GM12878 (cell line): ENCODE measurements at regions not wholly inside any gene's neighbourhood (a gene's known extent, or its start where the extent isn't known, plus 50 kb on each side); places are given as distances from the start of the nearest gene placed in this dataset.

Experiments
- ATAC-seq: fragments of 200-7000 bp; cut with Tn5 transposase; 3 replicates; pipeline ENCODE4 v1.9.1; 2020; ENCODE audit warnings: mild to moderate bottlenecking, moderate library complexity
- BruUV-seq: library from RNA; stranded (reverse); fragments of 400-500 nt; replicated peaks from 2 replicates; lab custom pipeline; 2021; lab: Mats Ljungman, UMichigan
- CTCF ChIA-PET: fragments of 300-600 bp; sonication (Branson Sonifier 250); formaldehyde crosslinking; extraction: SDS; loops from one replicate; lab custom pipeline; 2021; ENCODE audit warnings: inconsistent platforms; lab: Yijun Ruan, JAX
- POLR2A ChIA-PET: fragments of 350-600 bp; formaldehyde crosslinking; extraction: SDS; loops from one replicate; lab custom pipeline; 2021; ENCODE audit warnings: inconsistent platforms; lab: Charles Lee
- RAD21 ChIA-PET: fragments of 300-600 bp; sonication (Branson Sonifier 250); formaldehyde crosslinking; loops from one replicate; lab custom pipeline; 2023; ENCODE audit warnings: antibody characterized with exemption; ENCODE audit not compliant: unreplicated experiment; lab: Charles Lee
- SMC1A ChIA-PET: fragments of 300-600 bp; sonication (Branson Sonifier 250); formaldehyde crosslinking; loops from one replicate; lab custom pipeline; 2023; ENCODE audit not compliant: unreplicated experiment, uncharacterized antibody; lab: Charles Lee
- DNase-seq: peaks from one replicate; pipeline ENCODE4 v3.0.0-alpha.2; 2011; ENCODE audit warnings: low read depth, low spot score
- FAIRE-seq: peaks from 3 replicates; lab custom pipeline; 2011; peaks lifted over from hg19 to GRCh38; lab: Jason Lieb, UNC
- H2AFZ ChIP-seq: 2 replicates; pipeline ENCODE4 v1.6.0; 2011; ENCODE audit warnings: low read depth, low read length, control low read depth; ENCODE audit not compliant: control insufficient read depth
- H3K27ac ChIP-seq: 2 replicates; pipeline ENCODE4 v1.5.1; 2011; ENCODE audit warnings: control low read depth; ENCODE audit not compliant: control insufficient read depth, insufficient read depth
- H3K27me3 ChIP-seq, 2 experiments: replicated peaks in 1 of 2; 2 replicates each; pipeline versions ENCODE4 v1.6.0 to v1.6.1; 2011; ENCODE audit warnings: low read length in 1 of 2; ENCODE audit not compliant: control insufficient read depth in 2 of 2, insufficient read depth in 2 of 2
- H3K36me3 ChIP-seq, 2 experiments: 2 replicates each; pipeline ENCODE4 v1.5.1; 2011; ENCODE audit warnings: low read length in 1 of 2; ENCODE audit not compliant: control insufficient read depth in 2 of 2, insufficient read depth in 2 of 2
- H3K4me1 ChIP-seq: 2 replicates; pipeline ENCODE4 v1.6.1; 2011; ENCODE audit warnings: mild to moderate bottlenecking, low read length, moderate library complexity, mixed read lengths; ENCODE audit not compliant: control insufficient read depth, insufficient read depth
- H3K4me2 ChIP-seq: 2 replicates; pipeline ENCODE4 v1.6.0; 2011; ENCODE audit warnings: control low read depth; ENCODE audit not compliant: control insufficient read depth, insufficient read depth
- H3K4me3 ChIP-seq: fragments of 200-600 bp; sonication (generic); 2 replicates; pipeline ENCODE4 v1.5.1; 2016
- H3K79me2 ChIP-seq: 2 replicates; pipeline ENCODE4 v1.6.0; 2011; ENCODE audit warnings: low read length; ENCODE audit not compliant: control insufficient read depth, insufficient read depth
- H3K9ac ChIP-seq: 2 replicates; pipeline ENCODE4 v1.8.0; 2011; ENCODE audit warnings: low read length, control low read depth, mixed read lengths; ENCODE audit not compliant: control insufficient read depth, insufficient read depth
- H3K9me3 ChIP-seq: replicated peaks from 3 replicates; pipeline ENCODE4 v1.5.1; 2011; ENCODE audit warnings: mild to moderate bottlenecking, low read length; ENCODE audit not compliant: control insufficient read depth, insufficient read depth
- H4K20me1 ChIP-seq: 2 replicates; pipeline ENCODE4 v1.6.0; 2011; ENCODE audit not compliant: control insufficient read depth, insufficient read depth
- CBX5 ChIP-seq: sonication (generic); IDR thresholded peaks from 2 replicates; pipeline ENCODE4 v1.6.1; 2016; ENCODE audit warnings: low read depth, moderate library complexity, mild to moderate bottlenecking, inconsistent platforms
- CREB1 ChIP-seq: IDR thresholded peaks from 2 replicates; pipeline ENCODE4 v1.6.1; 2012; ENCODE audit warnings: low read depth, mild to moderate bottlenecking, inconsistent platforms
- GABPA ChIP-seq: IDR thresholded peaks from 2 replicates; pipeline ENCODE4 v1.6.1; 2014; ENCODE audit warnings: antibody characterized with exemption, low read depth, mild to moderate bottlenecking, inconsistent platforms
- JUND ChIP-seq: IDR thresholded peaks from 2 replicates; pipeline ENCODE4 v1.6.1; 2012; ENCODE audit warnings: low read depth, mild to moderate bottlenecking, low read length, improper control_type of control experiment, moderate library complexity
- NRF1 ChIP-seq: conservative IDR thresholded peaks from 2 replicates; pipeline ENCODE4 v1.6.1; 2011; ENCODE audit warnings: mild to moderate bottlenecking, low read depth, low read length, improper control_type of control experiment
- PML ChIP-seq: IDR thresholded peaks from 2 replicates; pipeline ENCODE4 v1.6.1; 2012; ENCODE audit warnings: low read length, inconsistent platforms
- SIN3A ChIP-seq: IDR thresholded peaks from 2 replicates; pipeline ENCODE4 v1.6.1; 2012; ENCODE audit warnings: low read depth, low read length, improper control_type of control experiment
- WGBS: methylation state at CpG from one replicate; pipeline ENCODE4 v1.1.6; 2016; ENCODE audit warnings: low lambda C conversion rate; ENCODE audit not compliant: insufficient replicate concordance, insufficient coverage; ENCODE audit errors: missing lambda C conversion rate; 5-methylcytosine and 5-hydroxymethylcytosine counted together
- in situ Hi-C: fragments of 300-500 bp; cut with MboI; formaldehyde crosslinking; loops from 9 replicates; pipeline ENCODE4 v1.14.3; 2018; ENCODE audit warnings: mixed read lengths
- intact Hi-C: fragments of 100-400 bp; cut with micrococcal nuclease; formaldehyde crosslinking; loops from one replicate; pipeline ENCODE4 v1.14.2; 2022; ENCODE audit not compliant: unreplicated experiment
- TF ChIP-seq, protein P1 (sequence below): fragments of 450-650 bp; IDR thresholded peaks from 2 replicates; pipeline ENCODE4 v1.6.1; 2018; ENCODE audit warnings: mild to moderate bottlenecking, low read depth, moderate library complexity; ENCODE audit not compliant: partially characterized antibody
- TF ChIP-seq, protein P2 (sequence below): IDR thresholded peaks from 2 replicates; pipeline ENCODE4 v1.6.1; 2012; ENCODE audit warnings: improper control_type of control experiment, low read depth, low read length; ENCODE audit not compliant: insufficient replicate concordance

GRCh38 chr19:31146015-31146414 lies 203.2 kb downstream of the TSHZ3 start:
- no peak overlapping the region for H3K4me2 ChIP-seq
- RAD21 ChIA-PET = no interaction called here
- no TSS peak for BruUV-seq
- no peaks in the 10 kb centered on the region; the same call in 2 of the 3 replicates for H3K9me3 ChIP-seq
- CTCF ChIA-PET = no interaction called here
- no peak for ATAC-seq
- H2AFZ ChIP-seq = no peak overlapping the region
- SMC1A ChIA-PET = no interaction called here
- no peaks in the 10 kb centered on the region for H3K4me1 ChIP-seq
- no peak overlapping the region for H3K27ac ChIP-seq
- no peaks in the 10 kb centered on the region for H3K79me2 ChIP-seq
- POLR2A ChIA-PET = no interaction called here
- TF ChIP-seq, protein P1, sequence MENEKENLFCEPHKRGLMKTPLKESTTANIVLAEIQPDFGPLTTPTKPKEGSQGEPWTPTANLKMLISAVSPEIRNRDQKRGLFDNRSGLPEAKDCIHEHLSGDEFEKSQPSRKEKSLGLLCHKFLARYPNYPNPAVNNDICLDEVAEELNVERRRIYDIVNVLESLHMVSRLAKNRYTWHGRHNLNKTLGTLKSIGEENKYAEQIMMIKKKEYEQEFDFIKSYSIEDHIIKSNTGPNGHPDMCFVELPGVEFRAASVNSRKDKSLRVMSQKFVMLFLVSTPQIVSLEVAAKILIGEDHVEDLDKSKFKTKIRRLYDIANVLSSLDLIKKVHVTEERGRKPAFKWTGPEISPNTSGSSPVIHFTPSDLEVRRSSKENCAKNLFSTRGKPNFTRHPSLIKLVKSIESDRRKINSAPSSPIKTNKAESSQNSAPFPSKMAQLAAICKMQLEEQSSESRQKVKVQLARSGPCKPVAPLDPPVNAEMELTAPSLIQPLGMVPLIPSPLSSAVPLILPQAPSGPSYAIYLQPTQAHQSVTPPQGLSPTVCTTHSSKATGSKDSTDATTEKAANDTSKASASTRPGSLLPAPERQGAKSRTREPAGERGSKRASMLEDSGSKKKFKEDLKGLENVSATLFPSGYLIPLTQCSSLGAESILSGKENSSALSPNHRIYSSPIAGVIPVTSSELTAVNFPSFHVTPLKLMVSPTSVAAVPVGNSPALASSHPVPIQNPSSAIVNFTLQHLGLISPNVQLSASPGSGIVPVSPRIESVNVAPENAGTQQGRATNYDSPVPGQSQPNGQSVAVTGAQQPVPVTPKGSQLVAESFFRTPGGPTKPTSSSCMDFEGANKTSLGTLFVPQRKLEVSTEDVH = no peak
- TF ChIP-seq, protein P2, sequence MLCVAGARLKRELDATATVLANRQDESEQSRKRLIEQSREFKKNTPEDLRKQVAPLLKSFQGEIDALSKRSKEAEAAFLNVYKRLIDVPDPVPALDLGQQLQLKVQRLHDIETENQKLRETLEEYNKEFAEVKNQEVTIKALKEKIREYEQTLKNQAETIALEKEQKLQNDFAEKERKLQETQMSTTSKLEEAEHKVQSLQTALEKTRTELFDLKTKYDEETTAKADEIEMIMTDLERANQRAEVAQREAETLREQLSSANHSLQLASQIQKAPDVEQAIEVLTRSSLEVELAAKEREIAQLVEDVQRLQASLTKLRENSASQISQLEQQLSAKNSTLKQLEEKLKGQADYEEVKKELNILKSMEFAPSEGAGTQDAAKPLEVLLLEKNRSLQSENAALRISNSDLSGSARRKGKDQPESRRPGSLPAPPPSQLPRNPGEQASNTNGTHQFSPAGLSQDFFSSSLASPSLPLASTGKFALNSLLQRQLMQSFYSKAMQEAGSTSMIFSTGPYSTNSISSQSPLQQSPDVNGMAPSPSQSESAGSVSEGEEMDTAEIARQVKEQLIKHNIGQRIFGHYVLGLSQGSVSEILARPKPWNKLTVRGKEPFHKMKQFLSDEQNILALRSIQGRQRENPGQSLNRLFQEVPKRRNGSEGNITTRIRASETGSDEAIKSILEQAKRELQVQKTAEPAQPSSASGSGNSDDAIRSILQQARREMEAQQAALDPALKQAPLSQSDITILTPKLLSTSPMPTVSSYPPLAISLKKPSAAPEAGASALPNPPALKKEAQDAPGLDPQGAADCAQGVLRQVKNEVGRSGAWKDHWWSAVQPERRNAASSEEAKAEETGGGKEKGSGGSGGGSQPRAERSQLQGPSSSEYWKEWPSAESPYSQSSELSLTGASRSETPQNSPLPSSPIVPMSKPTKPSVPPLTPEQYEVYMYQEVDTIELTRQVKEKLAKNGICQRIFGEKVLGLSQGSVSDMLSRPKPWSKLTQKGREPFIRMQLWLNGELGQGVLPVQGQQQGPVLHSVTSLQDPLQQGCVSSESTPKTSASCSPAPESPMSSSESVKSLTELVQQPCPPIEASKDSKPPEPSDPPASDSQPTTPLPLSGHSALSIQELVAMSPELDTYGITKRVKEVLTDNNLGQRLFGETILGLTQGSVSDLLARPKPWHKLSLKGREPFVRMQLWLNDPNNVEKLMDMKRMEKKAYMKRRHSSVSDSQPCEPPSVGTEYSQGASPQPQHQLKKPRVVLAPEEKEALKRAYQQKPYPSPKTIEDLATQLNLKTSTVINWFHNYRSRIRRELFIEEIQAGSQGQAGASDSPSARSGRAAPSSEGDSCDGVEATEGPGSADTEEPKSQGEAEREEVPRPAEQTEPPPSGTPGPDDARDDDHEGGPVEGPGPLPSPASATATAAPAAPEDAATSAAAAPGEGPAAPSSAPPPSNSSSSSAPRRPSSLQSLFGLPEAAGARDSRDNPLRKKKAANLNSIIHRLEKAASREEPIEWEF = no peak
- TF ChIP-seq NRF1 (no peak), JUND (no peak), SIN3A (no peak), CBX5 (no peak), CREB1 (no peak), PML (no peak), GABPA (no peak)
- no peak for DNase-seq
- no peaks in the 10 kb centered on the region for H3K27me3 ChIP-seq
- in situ Hi-C loops (no loop called here), intact Hi-C loops (no loop called here)
- WGBS = 54% methylated on average over 13 of the region's 13 CpGs
- H3K9ac ChIP-seq = no peak overlapping the region
- no peaks in the 10 kb centered on the region for H4K20me1 ChIP-seq
- no peak for FAIRE-seq
- no peaks in the 10 kb centered on the region for H3K36me3 ChIP-seq
- H3K4me3 ChIP-seq = no peak overlapping the region
